AG09319 (cell line): ENCODE measurements at regions not wholly inside any gene's neighbourhood (a gene's known extent, or its start where the extent isn't known, plus 50 kb on each side); places are given as distances from the start of the nearest gene placed in this dataset.
"Not testable (repeated sequence)": the region's sequence is repeated elsewhere in the genome, so short reads cannot be mapped to it uniquely, and the experiment has no call there.

ENCODE experiments used
- DNase-seq: peaks from one replicate; pipeline ENCODE4 v3.0.0-alpha.2; 2010; ENCODE audit warnings: low read depth; ENCODE audit errors: extremely low read depth
- TF ChIP-seq, protein P1 (sequence below): IDR thresholded peaks from 2 replicates; pipeline ENCODE4 v1.5.1; 2011; ENCODE audit warnings: low read depth, mild to moderate bottlenecking, inconsistent platforms, low read length, moderate library complexity

GRCh38 chr2:126288362-126288761 is 367.6 kb upstream of the GYPC start:
- TF ChIP-seq, protein P1, sequence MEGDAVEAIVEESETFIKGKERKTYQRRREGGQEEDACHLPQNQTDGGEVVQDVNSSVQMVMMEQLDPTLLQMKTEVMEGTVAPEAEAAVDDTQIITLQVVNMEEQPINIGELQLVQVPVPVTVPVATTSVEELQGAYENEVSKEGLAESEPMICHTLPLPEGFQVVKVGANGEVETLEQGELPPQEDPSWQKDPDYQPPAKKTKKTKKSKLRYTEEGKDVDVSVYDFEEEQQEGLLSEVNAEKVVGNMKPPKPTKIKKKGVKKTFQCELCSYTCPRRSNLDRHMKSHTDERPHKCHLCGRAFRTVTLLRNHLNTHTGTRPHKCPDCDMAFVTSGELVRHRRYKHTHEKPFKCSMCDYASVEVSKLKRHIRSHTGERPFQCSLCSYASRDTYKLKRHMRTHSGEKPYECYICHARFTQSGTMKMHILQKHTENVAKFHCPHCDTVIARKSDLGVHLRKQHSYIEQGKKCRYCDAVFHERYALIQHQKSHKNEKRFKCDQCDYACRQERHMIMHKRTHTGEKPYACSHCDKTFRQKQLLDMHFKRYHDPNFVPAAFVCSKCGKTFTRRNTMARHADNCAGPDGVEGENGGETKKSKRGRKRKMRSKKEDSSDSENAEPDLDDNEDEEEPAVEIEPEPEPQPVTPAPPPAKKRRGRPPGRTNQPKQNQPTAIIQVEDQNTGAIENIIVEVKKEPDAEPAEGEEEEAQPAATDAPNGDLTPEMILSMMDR, result no peak
- no peak for DNase-seq

DNA sequence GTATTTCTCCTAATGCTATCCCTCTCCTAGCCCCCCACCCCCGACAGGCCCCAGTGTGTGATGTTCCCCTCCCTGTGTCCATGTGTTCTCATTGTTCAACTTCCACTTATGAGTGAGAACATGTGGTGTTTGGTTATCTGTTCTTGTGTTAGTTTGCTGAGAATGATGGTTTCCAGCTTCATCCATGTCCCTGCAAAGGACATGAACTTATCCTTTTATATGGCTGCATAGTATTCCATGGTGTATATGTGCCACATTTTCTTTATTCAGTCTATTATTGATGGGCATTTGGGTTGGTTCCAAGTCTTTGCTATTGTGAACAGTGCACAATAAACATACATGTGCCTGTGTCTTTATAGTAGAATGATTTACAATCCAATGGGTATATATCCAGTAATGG is 362.0 kb upstream of the GYPC start:
- not testable (repeated sequence) for DNase-seq

- TF ChIP-seq, protein P1, result no peak
- DNase-seq, result no peak
Observed at GRCh38 chr2:126299469-126299976, 356.4 kb upstream of the GYPC start.

DNA sequence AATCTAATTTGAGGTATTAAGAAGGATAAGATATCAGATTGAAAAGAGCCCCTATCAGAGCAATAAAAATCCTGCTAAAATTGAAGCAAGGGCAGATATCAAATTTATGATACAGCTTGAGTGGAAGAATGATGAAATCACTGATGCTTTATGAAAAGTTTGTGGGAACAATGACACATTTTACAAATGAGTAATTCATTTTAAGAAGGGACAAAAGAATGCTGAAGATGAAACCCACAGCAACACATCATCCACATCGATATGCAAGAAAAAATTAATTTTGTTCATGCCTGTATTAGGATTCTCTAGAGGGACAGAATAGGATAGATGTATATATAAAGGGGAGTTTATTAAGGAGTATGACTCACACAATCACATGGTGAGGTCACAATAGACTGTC is 355.6 kb upstream of the GYPC start:
- TF ChIP-seq, protein P1, result no peak
- DNase-seq, result no peak

DNA sequence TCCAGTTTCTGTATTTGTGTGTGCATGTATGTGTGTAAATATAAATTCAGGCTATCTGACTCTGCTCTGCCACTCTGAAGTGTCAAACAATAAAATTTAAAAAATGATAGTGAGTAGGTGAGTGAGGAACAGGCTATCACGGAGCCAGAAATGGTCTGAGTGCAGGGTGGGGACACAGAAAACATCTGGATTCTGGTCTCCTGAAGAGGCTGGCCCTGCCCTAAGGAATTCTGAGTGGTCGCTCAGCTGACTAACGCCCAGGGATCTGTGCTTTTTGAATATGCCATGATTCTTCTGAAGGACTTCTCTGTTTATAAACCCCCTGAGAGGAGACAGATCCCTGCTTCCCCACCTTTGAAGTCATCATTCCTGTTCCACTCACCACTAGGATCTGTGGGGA is 353.9 kb upstream of the GYPC start:
- DNase-seq, result no peak
- TF ChIP-seq, protein P1, result no peak

DNA sequence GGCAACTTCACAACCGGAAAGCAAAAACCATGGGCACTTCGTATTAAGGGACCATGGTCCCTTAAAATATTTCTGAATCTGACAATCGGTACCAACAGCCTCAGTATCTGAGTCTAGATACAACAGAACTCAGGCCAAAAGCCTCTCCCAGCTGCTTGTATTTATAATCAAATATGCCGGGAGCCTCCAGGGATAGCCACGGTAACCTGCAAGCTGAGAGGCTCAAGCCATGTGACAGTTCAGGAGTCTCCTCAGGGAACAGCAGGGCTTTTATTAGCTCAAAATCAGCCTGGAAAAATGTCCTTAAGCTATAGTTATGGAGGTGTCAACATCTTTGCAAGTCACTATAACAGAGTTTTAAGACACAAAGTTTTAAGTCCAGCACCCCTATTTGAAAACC is 352.8 kb upstream of the GYPC start:
- TF ChIP-seq, protein P1, result no peak
- no peak for DNase-seq

DNA sequence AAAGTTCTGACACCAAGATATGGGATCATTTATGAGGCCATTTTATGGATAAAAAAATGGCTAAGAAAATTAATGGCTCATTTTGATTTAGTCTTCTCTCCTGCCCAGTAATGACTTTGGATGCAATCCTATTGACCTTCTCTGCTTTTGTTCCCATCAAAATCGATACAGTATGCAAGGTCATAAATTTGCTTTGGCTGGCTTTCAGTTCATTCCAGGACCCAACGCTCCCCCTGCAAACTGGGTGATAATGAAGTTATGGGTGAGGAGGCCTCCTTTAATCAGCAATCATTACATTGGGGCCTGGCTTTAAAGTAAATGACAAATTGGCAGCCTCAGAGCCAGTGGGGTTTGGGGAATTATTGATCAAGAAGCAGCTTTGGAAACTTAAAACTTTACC is 351.8 kb upstream of the GYPC start:
- DNase-seq, result no peak
- TF ChIP-seq, protein P1, result no peak

- no peak for DNase-seq
- TF ChIP-seq, protein P1, result no peak
Observed at GRCh38 chr2:126306539-126306938, 349.4 kb upstream of the GYPC start.
